22Rv1 (cell line): ENCODE measurements at regions not wholly inside any gene's neighbourhood (a gene's known extent, or its start where the extent isn't known, plus 50 kb on each side); places are given as distances from the start of the nearest gene placed in this dataset.

Source experiments
- ZFX ChIP-seq: fragments of 450-650 bp; IDR thresholded peaks from 2 replicates; pipeline ENCODE4 v1.6.1; 2017; ENCODE audit warnings: antibody characterized with exemption, borderline replicate concordance
- TF ChIP-seq, protein P1 (sequence below): fragments of 450-650 bp; IDR thresholded peaks from 2 replicates; pipeline ENCODE4 v1.5.1; 2017; ENCODE audit warnings: mild to moderate bottlenecking

- TF ChIP-seq, protein P1, sequence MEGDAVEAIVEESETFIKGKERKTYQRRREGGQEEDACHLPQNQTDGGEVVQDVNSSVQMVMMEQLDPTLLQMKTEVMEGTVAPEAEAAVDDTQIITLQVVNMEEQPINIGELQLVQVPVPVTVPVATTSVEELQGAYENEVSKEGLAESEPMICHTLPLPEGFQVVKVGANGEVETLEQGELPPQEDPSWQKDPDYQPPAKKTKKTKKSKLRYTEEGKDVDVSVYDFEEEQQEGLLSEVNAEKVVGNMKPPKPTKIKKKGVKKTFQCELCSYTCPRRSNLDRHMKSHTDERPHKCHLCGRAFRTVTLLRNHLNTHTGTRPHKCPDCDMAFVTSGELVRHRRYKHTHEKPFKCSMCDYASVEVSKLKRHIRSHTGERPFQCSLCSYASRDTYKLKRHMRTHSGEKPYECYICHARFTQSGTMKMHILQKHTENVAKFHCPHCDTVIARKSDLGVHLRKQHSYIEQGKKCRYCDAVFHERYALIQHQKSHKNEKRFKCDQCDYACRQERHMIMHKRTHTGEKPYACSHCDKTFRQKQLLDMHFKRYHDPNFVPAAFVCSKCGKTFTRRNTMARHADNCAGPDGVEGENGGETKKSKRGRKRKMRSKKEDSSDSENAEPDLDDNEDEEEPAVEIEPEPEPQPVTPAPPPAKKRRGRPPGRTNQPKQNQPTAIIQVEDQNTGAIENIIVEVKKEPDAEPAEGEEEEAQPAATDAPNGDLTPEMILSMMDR: no peak
- TF ChIP-seq ZFX: no peak
Observed at GRCh38 chr6:15107644-15108382, 138.1 kb upstream of the JARID2 start.
